Left ventricle myocardium superior (tissue), 1 donor: ENCODE measurements at regions not wholly inside any gene's neighbourhood (a gene's known extent, or its start where the extent isn't known, plus 50 kb on each side); places are given as distances from the start of the nearest gene placed in this dataset.
A peak's percentile ranks its signal among the peaks of the same experiment; 100 is the strongest.

Source experiments
- ATAC-seq: fragments of 200-7000 bp; cut with Tn5 transposase; one replicate; pipeline ENCODE4 v1.9.1; 2020; ENCODE audit warnings: mild to moderate bottlenecking, moderate library complexity
- DNase-seq: peaks from one replicate; pipeline ENCODE4 v3.0.0-alpha.2; 2020
- intact Hi-C: fragments of 100-400 bp; cut with micrococcal nuclease; formaldehyde crosslinking; loops from one replicate; pipeline ENCODE4 v1.11.0; 2022
- donor health status: DM: no; HTN: yes; CAD: no; lungs with severe emphysema.

- DNase-seq (no peak), ATAC-seq (no peak)
- intact Hi-C loops, result no loop called here
Observed at GRCh38 chr11:95592471-95592870, 197.1 kb downstream of the FAM76B start.

- intact Hi-C loops, result no loop called here
- no peak for ATAC-seq
- DNase-seq, result no peak
Observed at GRCh38 chr11:95589893-95590612, 199.5 kb downstream of the FAM76B start.

GRCh38 chr11:95588821-95589220, 200.8 kb downstream of the FAM76B start:
- DNase-seq (no peak), ATAC-seq (no peak)
- intact Hi-C loops, result no loop called here

- DNase-seq (no peak), ATAC-seq (no peak)
- intact Hi-C loops, result no loop called here
Observed at GRCh38 chr11:95586661-95587060, 202.9 kb downstream of the FAM76B start.

GRCh38 chr11:95586155-95586554, 203.4 kb downstream of the FAM76B start:
- DNase-seq, result no peak
- intact Hi-C loops, result no loop called here
- ATAC-seq, result no peak

GRCh38 chr11:95585752-95586077, 203.9 kb downstream of the FAM76B start:
- DNase-seq (no peak), ATAC-seq (no peak)
- intact Hi-C loops, result no loop called here

GRCh38 chr11:95585069-95585751, 204.4 kb downstream of the FAM76B start:
- no peak for ATAC-seq
- no peak for DNase-seq
- intact Hi-C loops, result no loop called here

GRCh38 chr11:95584589-95584988, 205.0 kb downstream of the FAM76B start:
- DNase-seq, result no peak
- intact Hi-C loops, result no loop called here
- ATAC-seq, result no peak

GRCh38 chr11:95584180-95584579, 205.4 kb downstream of the FAM76B start:
- no peak for DNase-seq
- no peak for ATAC-seq
- intact Hi-C loops, result no loop called here

GRCh38 chr11:95577716-95578460, 211.7 kb downstream of the FAM76B start:
- intact Hi-C loops, result no loop called here
- DNase-seq (no peak), ATAC-seq (no peak)

GRCh38 chr11:95576146-95576845, 213.3 kb downstream of the FAM76B start:
- intact Hi-C loops, result no loop called here
- DNase-seq, result no peak
- peak; percentile 32 for ATAC-seq

- ATAC-seq, result peak; percentile 33
- intact Hi-C loops, result no loop called here
- DNase-seq, result no peak
Observed at GRCh38 chr11:95575517-95575916, 214.1 kb downstream of the FAM76B start.

GRCh38 chr11:95571718-95572260, 217.8 kb downstream of the FAM76B start:
- intact Hi-C loops, result no loop called here
- no peak for DNase-seq
- no peak for ATAC-seq

GRCh38 chr11:95570845-95571244, 218.7 kb downstream of the FAM76B start:
- no peak for ATAC-seq
- no peak for DNase-seq
- intact Hi-C loops, result no loop called here

- ATAC-seq (no peak), DNase-seq (no peak)
- intact Hi-C loops, result no loop called here
Observed at GRCh38 chr11:95569207-95569606, 220.4 kb downstream of the FAM76B start.

- DNase-seq (no peak), ATAC-seq (no peak)
- intact Hi-C loops, result no loop called here
Observed at GRCh38 chr11:95568281-95568680, 221.3 kb downstream of the FAM76B start.

GRCh38 chr11:95567685-95568084, 221.9 kb downstream of the FAM76B start:
- intact Hi-C loops, result no loop called here
- ATAC-seq (no peak), DNase-seq (no peak)

GRCh38 chr11:95566211-95566610, 223.4 kb downstream of the FAM76B start:
- intact Hi-C loops, result no loop called here
- ATAC-seq (no peak), DNase-seq (no peak)

- no peak for DNase-seq
- ATAC-seq, result no peak
- intact Hi-C loops, result no loop called here
Observed at GRCh38 chr11:95565724-95566141, 223.8 kb downstream of the FAM76B start.

- intact Hi-C loops, result no loop called here
- DNase-seq, result no peak
- ATAC-seq, result peak; percentile 18
Observed at GRCh38 chr11:95563859-95564258, 225.7 kb downstream of the FAM76B start.
